HG02840 (cell line): ENCODE measurements at regions not wholly inside any gene's neighbourhood (a gene's known extent, or its start where the extent isn't known, plus 50 kb on each side); places are given as distances from the start of the nearest gene placed in this dataset.
"Not testable (repeated sequence)": the region's sequence is repeated elsewhere in the genome, so short reads cannot be mapped to it uniquely, and the experiment has no call there.

ENCODE experiments used
- ATAC-seq: cut with Tn5 transposase; IDR thresholded peaks from one replicate; pipeline ENCODE4 v1.9.1; 2021; ENCODE audit warnings: mild to moderate bottlenecking, moderate library complexity, moderate number of reproducible peaks; ENCODE audit not compliant: unreplicated experiment, low FRiP score

DNA sequence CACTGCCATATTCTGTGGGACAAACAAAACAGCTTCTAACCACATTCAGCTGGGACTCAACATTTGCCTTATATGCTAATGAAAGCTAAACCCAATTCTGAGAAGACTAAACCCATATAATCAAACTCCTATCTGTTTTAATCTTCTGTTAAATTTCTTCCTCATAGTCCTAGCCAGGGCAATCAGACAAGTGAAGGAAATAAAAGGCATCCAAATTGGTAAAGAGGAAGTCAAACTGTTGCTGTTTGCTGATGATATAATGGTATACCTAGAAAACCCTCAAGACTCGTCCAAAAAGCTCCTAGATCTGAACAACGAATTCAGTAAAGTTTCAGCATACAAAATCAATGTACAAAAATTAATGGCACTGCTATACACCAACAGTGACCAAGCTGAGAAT lies 157.1 kb downstream of the PHLDA1 start:
- ATAC-seq = no peak

DNA sequence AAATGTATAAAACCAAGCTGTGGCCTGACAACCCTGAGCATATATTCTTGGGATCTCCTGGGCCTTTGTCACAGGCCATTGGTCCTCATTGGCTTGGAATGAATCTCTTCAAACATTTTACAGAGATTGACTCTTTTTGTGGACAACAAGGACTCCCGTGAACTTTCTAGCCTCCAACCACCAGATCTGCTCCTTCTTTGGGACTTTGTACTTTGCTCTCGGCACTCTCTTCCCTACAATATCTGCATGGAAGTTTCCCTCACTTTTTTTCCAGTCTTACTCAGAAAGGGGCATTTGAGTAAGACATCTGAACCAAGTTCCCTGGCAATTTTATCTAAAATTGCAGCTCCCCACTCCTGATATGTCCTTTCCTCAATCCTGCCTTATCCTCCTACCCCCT lies 158.8 kb downstream of the PHLDA1 start:
- no peak for ATAC-seq

DNA sequence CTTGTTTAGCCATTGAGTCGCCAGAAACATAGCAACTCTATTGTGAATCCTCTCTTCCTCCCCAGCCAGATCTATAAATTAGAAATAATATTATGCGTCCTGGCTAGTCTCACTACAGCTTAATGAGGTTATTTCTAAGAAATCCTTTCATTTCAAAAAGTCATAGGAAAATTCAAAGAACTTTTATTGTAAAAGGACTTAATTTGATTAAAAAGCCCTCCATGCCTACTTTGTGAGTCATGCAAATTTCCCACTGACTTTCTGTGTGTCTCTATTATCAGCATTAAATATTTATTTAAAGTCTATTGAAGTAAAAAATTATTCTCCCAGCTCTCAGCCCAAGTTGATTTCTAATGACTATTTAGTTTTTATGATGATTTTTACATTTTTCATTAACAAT lies 160.7 kb downstream of the PHLDA1 start:
- no peak for ATAC-seq

DNA sequence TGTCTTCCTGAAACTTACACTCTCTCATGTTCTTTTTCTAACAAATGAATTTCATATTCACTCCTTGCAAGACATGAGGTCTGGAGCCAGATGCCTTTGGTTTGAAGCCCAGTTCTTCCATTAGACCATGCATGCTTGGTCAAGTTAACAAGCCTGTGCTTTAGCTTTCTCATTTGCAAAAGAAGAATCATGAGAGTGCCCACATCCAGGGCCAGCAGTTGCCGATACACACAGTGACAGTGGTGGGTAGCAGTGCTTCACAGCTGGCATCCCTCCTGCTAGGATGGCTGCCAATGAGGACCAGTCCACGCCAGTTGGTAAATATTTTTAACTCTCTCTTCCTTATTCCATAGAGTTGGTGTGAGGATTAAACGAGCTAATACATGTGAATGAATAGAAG lies 163.1 kb downstream of the PHLDA1 start:
- ATAC-seq = no peak

DNA sequence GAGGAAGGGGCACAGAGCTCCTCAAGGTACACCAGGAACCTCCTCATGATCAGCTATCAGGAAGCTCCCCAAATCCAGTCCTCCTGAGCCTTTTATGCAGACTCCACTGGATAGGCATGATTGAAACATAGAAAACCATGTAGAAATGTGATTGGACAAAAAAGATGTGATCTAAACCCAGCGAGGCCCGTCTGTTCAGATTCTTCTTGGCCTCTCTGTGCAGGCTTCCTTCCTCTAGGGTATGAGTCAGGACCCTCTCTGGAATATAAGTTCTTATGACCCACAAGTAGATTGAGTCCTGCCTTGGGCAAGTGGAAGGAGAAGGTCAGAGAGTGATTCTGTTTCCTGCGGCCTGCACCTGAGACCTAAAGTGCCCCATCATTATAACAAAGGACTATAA lies 166.3 kb downstream of the PHLDA1 start:
- ATAC-seq = no peak

DNA sequence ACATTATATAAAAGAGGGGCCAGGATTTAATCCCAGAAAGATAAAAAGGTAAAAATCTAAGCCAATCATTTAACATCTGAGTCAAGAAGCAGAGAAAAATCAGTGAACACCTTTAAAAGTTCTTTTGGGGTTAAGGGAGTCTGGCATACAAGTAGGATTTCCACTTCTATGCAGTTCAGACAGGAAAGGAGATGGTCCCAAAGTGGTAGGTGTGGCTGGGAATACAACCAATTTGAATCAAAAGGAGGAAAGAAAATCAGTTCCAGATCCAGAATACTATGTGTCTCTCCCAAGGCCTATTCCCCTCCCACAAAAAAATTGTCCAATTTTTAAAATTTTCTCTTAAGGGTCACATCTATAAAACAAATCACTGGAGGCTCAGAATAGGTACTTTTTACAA lies 167.4 kb downstream of the PHLDA1 start:
- ATAC-seq = no peak

DNA sequence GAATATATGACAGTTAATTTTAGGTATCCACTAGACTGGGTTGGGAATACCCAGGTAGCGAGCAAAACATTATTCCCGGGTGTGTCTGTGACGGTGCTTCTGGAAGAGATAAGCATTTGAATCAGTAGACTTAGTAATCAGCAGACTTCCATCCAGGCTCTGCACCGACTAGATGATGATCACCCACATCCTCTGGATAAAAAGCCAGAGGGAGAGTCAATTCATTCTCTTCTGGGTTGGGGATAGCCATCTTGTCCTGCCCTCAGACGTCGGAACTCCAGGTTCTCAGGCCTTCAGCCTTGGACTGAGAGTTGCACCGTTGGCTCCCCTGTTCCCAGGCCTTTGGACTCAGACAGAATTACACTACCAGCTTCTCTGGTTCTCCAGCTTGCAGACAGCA lies 168.0 kb downstream of the PHLDA1 start:
- no peak for ATAC-seq

DNA sequence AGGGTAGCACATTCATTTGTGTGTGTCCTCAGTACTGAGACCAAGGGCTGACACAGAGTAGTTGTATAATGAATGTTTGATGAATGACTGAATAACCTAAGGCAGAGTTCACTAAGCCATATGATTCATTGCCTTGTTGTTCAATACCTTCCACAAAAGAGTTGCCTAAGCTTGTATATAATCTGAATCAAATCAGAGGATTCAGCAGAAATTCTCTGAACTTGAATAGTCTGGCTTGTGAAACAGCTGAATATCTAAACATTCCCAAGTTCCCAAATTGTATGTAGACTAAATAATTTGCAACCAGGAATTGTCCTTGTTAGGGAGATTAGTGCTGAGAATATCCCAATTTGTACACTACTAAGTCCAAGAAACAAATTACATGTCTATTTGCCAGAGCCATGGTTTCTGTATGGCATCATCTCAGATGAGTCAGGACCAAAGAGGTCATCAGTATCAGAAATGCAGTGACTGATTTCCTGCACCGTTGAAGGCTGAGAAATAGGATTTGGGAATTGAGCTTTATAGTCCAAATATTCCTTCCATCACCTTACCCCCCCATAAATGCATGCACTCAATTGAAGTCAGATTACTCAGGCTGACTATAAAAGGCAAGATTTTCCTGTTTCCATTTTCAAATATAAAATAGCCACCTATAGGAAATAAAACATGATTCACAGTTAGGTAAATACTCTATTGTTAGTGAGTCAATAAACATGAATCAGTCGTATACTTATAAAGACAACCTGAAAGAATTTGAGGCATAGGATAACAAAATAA lies 168.7 kb downstream of the PHLDA1 start:
- no peak for ATAC-seq

DNA sequence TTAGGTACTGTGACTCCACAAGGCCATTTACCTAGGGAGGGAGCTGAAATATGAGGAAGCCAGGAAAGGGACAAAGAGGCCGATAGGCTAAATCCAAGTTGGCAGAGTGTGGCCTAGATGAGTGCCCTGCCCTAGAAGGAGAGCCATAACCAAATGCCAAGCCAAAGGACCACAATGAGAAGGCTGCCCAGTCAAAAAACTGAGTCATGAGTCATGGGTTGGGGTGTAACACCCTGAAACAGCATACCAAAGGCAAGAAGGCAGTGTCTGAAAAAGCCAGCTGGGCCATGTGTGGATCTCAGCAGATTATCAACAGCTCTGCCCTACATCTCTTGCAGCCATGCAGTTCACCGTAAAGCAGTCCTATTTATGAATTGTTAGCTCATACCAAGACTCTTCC lies 171.7 kb downstream of the PHLDA1 start:
- ATAC-seq = no peak

DNA sequence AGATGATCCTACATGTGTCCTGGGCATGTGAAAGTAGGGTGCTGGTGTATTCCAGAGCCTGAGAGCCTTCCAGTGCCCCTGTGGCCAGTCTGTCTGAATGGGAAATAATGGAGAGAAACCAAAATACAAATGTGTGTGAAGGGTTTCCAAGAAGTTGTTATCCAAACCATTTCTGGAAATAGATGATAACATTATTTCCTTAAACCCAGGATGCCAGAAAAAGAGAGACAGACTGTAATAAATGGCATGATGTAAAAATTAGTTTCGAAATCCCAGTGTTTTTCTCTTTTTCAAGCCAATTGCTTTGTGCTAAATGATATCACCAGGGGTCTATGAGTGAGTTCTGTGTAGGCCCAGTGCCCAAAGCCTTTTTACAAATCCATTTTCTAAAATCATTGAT lies 175.3 kb downstream of the PHLDA1 start:
- no peak for ATAC-seq

DNA sequence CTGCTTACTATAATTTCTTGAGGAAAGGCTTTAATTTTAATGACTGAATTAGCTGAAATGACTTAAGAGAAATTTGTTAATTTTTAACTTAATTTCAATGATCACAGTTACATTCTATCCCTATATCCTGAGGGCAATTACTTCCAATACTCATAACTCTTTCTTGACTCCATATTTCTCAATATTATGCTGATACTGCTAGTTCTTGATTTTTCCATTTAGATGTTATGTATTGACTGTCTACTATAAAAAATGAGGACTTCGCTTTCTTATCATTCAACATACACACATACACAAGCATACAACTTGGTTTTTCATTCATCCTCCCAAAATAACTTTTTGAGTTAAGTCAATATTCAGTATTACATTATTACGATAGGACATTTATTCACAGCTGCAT lies 176.2 kb downstream of the PHLDA1 start:
- no peak for ATAC-seq

DNA sequence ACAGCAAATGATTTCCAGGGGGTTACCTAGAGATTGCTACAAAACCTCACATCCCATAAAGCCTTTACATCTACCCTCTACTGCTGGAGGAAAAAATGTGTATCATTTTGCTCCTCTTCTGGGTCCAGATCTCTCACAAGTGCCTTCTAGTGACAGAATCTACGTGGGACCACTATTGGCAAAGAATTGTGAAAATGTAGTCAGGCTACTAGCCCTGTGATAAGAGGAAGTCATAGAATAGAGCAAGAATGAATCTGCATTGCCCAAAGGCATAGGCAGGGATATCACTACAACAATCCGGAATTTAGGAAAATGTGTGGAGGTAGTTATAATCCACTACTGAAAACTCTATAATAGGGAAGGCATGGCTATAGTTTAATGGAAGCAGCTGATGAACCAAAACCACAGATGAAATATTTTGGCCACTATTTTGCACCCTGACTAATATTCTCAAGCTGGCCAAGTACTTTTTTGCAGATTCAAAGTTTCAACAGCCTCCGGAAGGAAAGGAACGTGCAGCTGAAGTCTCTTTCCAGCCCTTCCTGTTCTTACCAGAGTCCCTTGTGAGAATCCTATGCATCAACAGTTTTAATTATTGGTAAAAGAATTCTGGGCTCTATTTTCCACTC lies 176.8 kb downstream of the PHLDA1 start:
- ATAC-seq = no peak

DNA sequence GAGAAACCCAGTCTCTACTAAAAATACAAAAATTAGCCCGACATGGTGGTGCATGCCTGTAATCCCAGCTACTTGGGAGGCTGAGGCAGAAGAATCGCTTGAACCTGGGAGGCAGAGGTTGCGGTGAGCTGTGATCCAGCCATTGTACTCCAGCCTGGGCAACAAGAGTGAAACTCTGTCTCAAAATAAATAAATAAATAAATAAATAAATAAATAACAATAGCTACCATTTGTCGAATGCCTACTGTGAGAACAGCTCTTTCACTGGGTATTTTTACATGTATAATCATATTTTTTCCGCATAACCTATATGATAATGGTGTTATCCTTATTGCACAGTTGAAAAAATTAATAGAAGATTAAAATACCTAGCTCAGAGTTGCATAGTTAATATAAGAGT lies 177.4 kb downstream of the PHLDA1 start:
- not testable (repeated sequence) for ATAC-seq

DNA sequence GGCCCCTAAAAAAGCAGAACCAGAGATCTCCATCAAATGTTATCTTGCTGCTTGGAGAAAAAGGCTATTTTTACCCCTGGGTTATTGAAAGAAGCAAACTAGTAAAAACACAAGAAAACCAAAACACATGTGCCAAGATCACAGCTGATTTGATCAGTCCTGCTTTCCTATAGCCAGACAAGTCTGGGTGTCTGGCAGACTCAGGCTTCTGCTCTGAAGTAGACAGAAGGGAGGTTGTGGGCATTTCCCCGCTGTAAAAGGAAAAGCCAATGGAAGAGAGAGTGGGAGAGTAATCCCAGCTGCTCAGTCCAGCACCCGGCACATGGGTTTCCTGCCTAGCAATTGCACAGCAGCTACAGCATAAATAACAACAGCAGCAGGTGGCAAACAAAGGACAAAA lies 177.9 kb downstream of the PHLDA1 start:
- no peak for ATAC-seq

DNA sequence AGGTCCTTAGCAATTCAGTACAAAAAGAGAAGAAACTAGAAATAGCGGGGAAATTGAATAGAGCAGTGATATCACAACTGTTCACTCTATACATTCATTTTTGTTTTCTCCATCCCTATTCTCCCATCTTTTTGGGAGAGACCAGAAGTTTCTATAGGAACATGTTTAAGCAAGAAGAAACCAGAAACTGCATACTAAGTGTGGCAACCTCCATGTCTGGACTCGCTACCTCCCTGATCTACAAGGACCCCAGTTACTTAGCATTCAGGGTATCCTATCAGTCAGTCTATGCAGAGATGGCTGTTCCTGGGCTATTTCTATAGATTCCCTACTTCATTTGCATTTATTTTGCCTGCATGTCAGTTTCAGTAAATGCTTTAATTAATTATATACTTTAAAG lies 178.6 kb downstream of the PHLDA1 start:
- no peak for ATAC-seq

DNA sequence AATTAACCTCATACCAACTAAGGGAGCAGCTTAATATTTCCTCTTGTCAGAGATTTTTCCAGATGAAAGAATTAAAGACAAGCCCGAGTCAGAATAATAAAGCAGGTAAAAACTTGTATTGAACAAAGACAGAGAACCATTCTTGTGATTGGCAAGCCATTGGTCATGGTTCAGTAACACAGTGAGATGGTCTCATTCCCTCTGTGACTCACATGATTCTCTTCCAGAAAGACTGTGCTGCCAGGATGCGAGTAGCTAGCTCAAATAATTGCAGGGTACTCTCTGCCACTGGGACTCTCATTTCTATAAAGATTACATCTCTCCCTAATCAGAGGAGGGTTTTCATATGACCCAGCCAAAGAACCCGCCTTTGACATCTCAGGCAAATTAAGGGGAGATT lies 179.4 kb downstream of the PHLDA1 start:
- no peak for ATAC-seq

DNA sequence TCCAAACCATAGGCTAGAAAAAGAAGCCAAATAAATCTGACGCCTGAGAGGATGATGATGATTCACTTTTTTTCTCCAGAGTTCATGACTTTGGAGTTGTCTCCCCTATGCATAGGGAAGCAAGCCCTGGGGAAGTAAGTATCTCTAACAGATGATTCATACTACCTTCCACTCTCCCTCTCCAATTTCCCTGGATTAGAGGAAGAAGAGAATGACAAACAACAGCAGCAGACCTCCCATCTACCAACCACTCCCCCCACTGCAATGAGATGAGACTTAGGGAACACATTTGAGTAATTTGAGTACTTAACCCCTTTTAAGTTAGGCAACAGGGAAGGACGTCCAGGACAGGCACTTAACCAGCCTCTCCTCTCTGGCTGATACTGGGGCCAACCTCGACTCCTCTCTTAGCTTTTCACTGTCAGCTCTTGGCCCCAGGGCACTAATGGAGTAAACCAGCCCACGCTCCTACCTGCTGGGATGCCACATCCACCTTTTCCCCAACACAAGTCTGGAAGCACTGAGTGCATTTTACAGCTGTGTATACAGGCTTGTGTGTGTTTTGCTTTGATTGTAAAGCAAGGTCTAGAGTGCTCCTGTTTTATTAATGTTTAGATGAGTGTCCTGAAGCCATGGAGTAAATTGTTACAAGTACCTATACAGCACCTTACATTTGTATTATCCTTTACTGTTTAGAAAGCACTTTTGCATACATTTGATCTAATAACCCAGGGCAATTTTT lies 180.7 kb downstream of the PHLDA1 start:
- ATAC-seq = no peak

DNA sequence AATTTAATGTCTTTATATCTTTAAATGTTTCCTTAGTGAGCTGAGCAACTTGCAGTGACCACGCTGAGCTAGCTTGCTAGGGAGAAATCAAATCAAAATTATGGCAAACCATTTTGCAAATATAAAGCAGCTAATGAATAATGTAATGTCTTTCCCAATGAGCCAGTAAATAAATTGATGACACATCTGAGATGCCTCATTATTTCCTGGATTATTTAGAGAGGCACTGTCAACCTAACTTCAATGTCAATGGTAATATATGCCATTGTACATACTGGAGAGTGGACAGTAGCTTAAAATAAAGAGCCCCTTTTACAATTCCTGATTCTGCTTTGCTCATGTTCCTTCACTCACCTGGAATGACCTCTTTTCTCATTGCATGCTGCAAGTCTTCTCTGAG lies 182.6 kb downstream of the PHLDA1 start:
- ATAC-seq = no peak

DNA sequence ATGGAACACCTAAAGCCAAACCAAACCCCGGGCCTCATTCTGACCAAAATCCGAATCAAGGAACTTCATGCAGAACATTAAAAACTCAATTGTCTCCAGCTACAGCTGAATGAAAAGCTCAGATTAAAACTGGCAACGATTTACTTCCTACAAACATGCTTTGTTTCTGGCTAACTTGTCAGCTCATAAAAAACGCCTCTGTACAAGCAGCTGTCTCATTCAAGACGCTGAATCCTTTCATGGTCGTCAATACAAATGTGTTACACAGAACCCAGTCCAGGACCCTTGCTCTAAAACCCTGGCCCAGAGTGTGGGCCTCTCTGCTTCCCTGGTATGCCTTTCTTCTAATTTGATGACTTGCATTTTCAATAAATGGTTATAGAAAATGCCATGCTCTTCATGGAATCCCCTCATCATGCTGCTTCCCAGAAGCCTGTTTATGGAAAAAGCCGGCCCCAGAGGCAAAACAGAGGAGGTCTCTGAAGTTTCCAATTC lies 183.1 kb downstream of the PHLDA1 start:
- no peak for ATAC-seq

DNA sequence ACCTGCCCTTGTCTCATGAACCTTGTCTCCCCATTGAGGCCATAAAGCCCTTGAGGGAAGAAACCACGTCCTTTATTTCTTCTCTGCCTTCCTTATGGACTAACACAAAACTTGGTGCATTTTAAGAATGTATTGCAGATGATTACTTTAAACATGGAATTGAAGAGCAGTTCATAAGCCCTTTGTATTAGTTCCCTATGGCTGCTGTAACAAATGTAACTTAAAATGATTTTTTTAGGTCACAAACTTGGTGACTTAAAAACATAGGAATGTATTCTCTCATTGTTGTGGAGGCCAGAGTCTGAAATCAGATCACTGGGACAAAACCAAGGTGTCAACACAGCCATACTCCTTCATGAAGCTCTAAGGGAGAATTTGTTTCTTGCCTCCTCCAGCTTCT lies 185.5 kb downstream of the PHLDA1 start:
- no peak for ATAC-seq

DNA sequence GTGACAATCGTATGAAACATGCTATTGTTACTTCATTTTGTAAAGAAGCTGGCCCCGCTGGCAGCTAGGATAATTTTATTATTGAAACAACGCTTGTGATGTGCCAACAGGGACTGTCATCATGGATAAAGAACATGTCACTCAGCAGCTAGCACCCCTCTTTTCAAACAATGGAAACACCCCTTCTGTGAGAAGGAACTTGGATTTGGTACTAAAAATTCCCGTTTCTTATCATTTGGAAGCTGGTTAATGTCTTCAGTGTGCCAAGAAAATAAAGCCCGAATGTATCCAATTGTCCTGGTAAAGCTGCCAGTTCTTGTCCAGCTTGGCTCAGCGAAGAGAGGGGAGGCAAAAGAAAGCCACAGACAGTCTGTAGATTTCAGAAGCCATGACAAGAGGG lies 186.6 kb downstream of the PHLDA1 start:
- ATAC-seq = no peak
